ENCODE measurements at regions not wholly inside any gene's neighbourhood (a gene's known extent, or its start where the extent isn't known, plus 50 kb on each side); places are given as distances from the start of the nearest gene placed in this dataset.

DNA sequence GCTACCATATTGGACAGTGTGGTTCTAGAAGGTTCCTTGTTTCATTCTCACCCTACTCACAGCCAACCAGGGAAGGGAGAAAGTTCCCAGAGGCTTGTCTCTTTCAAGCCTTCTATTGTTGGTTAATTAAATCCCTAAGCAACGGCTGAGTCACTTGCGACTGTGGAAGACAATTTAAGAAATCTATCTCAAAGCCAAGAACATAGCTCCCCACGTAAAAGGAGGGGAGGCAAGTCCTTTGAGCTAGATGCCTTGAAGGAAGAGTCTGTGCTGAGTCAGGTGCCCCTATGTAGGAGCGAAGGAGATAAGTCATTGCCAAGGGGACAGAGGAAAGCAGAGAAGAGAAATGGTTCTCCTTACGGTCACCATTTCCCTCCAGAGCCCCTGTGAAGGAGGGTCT, 79.4 kb upstream of the PPP2R5A start:
- no peak for DNase-seq (ENCODE audit: low read depth)
- no peak overlapping the region for H3K4me3 ChIP-seq (ENCODE audit: low read depth, low read length)
- TF ChIP-seq, protein P1, sequence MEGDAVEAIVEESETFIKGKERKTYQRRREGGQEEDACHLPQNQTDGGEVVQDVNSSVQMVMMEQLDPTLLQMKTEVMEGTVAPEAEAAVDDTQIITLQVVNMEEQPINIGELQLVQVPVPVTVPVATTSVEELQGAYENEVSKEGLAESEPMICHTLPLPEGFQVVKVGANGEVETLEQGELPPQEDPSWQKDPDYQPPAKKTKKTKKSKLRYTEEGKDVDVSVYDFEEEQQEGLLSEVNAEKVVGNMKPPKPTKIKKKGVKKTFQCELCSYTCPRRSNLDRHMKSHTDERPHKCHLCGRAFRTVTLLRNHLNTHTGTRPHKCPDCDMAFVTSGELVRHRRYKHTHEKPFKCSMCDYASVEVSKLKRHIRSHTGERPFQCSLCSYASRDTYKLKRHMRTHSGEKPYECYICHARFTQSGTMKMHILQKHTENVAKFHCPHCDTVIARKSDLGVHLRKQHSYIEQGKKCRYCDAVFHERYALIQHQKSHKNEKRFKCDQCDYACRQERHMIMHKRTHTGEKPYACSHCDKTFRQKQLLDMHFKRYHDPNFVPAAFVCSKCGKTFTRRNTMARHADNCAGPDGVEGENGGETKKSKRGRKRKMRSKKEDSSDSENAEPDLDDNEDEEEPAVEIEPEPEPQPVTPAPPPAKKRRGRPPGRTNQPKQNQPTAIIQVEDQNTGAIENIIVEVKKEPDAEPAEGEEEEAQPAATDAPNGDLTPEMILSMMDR (conservative IDR thresholded peaks at IDR 0.05; ENCODE audit: low read depth, low read length) = no peak

DNA sequence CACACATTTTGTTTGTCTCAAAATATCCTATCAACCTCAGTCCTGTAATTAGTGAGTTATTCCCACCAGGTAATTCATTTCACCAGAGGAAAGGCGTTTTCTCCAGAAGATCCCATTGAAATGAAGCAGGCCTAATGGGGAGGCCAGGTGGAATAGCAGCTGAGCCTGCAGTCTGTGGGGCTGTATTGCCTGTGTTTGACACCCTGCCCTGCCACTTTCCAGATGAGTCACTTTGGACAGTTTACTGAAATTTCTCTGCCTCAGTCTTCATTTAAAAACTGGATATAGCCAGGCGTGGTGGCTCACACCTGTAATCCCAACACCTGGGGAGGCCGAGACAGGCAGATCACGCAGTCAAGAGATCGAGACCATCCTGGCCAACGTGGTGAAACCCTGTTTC, 78.1 kb upstream of the PPP2R5A start:
- no peak overlapping the region for H3K4me3 ChIP-seq (ENCODE audit: low read depth, low read length)
- no peak for DNase-seq (ENCODE audit: low read depth)
- TF ChIP-seq, protein P1 (conservative IDR thresholded peaks at IDR 0.05; ENCODE audit: low read depth, low read length) = no peak

DNA sequence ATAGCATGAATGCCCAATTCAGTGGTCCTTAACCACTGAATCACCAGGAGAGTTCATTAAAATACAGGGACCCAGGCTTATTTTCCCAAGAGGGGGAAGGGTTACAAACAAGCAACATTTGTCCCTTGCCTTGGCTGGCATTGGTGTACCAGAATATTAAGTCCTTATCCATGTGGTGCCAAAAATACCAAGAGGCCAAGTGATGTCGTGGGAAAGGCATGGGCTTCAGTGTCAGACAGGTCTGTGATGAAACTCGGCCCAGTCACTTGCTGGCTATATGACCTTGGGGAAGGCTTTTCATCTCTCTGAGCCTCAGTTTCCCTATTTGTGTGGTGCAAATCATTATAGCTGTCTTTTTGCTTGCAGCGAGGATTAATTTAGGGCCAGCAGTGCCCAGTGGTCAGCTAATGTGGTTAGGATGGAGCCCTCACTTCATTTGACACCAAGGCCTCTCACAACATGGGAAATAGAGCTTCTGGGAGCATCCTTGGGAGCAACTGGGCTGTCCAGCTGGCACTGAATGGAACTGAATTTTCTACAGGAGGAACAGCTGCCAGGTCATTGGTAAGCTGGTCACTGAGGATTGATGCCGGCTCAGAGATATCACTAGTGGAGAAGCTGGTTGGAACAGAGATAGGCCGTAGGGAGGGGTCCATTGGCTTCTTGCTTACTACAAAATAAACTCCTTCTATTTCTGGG, 77.2 kb upstream of the PPP2R5A start:
- no peak overlapping the region for H3K4me3 ChIP-seq (ENCODE audit: low read depth, low read length)
- TF ChIP-seq, protein P1 (conservative IDR thresholded peaks at IDR 0.05; ENCODE audit: low read depth, low read length) = no peak

DNA sequence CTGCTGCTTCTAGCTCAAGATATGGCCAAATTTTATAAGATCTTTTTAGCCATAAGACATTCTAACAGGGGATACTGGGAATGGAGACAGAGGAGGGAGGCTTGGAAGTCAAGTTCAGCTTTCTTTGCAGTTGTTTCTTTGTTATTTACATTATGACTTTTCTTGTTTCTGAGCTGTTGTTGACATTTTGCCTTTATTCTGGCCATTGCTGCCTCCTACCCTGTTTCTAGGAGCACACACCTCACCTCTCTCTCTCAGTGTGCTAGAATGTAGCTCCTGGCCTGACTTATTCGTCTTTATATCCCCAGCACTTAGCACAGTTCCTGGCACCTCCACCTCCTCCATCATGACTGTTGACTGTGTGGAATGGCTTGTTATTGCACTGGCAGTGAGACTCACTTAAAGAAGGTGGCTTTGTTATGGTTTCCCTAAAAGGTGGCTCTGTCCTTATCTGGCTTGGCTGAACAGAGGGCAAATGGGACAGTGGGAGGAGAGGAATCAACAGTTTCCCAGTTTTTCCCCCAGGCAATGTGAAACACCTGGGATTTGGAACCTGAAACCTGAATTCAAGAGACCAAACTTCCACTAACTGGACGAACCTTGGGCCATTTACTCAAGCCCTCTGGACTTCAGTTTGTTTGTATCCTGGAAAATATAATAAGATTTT, 76.1 kb upstream of the PPP2R5A start:
- DNase-seq (ENCODE audit: low read depth) = no peak
- TF ChIP-seq, protein P1 (conservative IDR thresholded peaks at IDR 0.05; ENCODE audit: low read depth, low read length) = no peak
- H3K4me3 ChIP-seq (ENCODE audit: low read depth, low read length) = no peak overlapping the region

More for the DNA sequence above, 77.2 kb upstream of the PPP2R5A start:
- no peak for DNase-seq (ENCODE audit: low read depth)

DNA sequence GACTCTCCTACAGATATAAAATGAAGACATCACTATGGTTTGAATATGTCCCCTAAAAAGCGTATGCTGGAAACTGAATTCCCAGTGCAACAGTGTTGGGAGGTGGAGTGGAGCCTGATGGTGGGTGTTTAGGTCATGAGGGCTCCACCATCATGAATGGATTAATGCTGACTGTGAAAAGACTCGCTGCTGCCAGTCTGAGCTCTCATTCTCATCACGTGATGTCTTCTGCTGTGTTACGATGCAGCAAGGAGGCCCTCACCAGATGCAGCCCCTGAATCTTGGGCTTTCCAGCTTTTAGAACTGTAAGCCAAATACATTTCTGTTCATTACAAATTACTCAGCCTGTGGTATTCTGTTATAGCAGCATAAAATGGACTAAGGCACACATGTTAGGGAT, 73.8 kb upstream of the PPP2R5A start:
- no peak overlapping the region for H3K4me3 ChIP-seq (ENCODE audit: low read depth, low read length)

DNA sequence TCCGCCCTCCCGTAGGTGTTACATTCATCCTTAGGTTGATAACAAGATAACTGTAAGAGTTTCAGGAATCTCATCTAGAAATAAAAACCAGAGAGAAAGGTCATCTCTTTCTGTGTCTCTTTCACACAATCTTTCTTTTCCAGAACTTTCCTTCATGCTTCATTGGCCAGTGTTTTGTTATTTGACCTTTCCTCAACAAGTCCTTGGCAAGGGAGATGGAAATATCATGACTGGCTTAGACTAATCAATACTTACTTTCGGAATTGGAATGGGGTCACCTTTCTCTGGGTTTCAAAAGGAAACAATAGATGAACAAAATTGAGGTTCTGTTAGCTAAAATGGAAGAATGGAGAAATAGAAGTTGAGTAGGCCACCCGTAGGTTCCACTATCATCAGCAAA, 72.9 kb upstream of the PPP2R5A start:
- no peak overlapping the region for H3K4me3 ChIP-seq (ENCODE audit: low read depth, low read length)
- TF ChIP-seq, protein P1 (conservative IDR thresholded peaks at IDR 0.05; ENCODE audit: low read depth, low read length) = no peak
- DNase-seq (ENCODE audit: low read depth) = no peak

More for the DNA sequence above, 73.8 kb upstream of the PPP2R5A start:
- TF ChIP-seq, protein P1 (conservative IDR thresholded peaks at IDR 0.05; ENCODE audit: low read depth, low read length) = no peak
- DNase-seq (ENCODE audit: low read depth) = no peak

DNA sequence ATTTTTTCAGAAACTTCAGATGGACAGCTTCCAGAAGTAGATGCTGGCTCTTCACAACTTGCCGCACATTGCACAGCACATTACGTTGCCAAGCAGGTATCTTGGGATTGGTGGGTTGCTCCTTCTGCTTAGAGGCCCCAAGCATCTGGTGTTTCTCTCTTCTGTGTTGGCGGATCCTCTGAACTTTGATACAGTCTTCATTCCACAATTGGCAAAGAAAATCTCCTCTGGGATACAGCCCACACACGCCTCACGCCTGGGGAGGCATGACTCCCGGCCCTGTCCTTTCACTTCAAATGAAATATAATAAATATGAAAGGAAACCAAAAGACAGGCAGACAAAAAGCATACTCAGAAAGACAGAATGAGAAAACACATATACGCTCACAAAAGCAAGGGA, 72.3 kb upstream of the PPP2R5A start:
- no peak overlapping the region for H3K4me3 ChIP-seq (ENCODE audit: low read depth, low read length)
- no peak for DNase-seq (ENCODE audit: low read depth)
- TF ChIP-seq, protein P1 (conservative IDR thresholded peaks at IDR 0.05; ENCODE audit: low read depth, low read length) = no peak

All from epithelial cell of proximal tubule (primary cell).